ENCODE measurements at regions not wholly inside any gene's neighbourhood (a gene's known extent, or its start where the extent isn't known, plus 50 kb on each side); places are given as distances from the start of the nearest gene placed in this dataset.
"Not testable (repeated sequence)": the region's sequence is repeated elsewhere in the genome, so short reads cannot be mapped to it uniquely, and the experiment has no call there.

DNA sequence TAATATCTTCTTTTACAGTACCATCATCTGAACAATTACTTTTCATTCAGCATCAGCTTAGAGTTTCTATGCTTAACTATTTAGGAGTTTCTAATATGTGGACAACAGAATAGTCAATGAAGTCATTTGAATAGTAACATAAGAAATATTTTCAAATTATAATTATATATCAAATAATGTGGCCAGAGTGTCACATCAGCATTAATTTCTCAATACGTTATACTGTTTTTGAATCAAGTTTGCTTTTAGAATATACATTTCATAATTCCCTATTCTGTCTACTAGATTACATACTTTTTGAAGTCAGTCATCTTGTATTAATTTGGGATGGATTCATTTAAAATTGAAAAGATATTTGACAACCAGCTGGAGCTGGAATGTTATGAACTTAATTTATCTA lies 677.4 kb upstream of the PABPC4L start:
- Mint-ChIP-seq H3K4me3 (no peak overlapping the region), H3K36me3 (no peaks in the 10 kb centered on the region), H3K9me3 (ENCODE audit: low read depth) (peaks cover 1% of the 10 kb centered on the region), H3K4me1 (no peaks in the 10 kb centered on the region), H3K27me3 (no peaks in the 10 kb centered on the region), H3K27ac (no peak overlapping the region)
- ATAC-seq (no peak), DNase-seq (no peak)
- CTCF ChIA-PET: no interaction called here

DNA sequence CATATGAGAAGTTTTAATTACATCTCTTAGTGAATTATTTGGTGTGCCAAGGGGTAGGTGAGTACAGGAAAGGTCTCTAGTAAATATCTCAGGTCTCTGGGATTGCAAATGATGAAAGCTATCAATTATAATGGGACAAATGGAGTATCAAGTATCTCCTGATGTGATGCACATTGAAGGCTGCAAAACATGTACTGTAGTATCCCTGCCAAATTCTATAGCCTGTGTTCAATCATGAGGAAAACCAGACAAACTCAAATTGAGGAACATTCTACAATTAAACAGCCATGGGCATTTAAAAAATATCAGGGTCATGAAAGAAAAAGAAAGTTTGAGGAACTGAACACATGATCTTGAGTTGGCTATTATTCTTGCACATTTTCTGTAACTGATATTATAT lies 665.4 kb upstream of the PABPC4L start:
- Mint-ChIP-seq H3K27ac (no peak overlapping the region), H3K9me3 (ENCODE audit: low read depth) (peaks cover 2% of the 10 kb centered on the region), H3K4me3 (no peak overlapping the region), H3K36me3 (no peaks in the 10 kb centered on the region), H3K27me3 (no peaks in the 10 kb centered on the region), H3K4me1 (no peaks in the 10 kb centered on the region)
- ATAC-seq (no peak), DNase-seq (no peak)
- CTCF ChIA-PET: no interaction called here

DNA sequence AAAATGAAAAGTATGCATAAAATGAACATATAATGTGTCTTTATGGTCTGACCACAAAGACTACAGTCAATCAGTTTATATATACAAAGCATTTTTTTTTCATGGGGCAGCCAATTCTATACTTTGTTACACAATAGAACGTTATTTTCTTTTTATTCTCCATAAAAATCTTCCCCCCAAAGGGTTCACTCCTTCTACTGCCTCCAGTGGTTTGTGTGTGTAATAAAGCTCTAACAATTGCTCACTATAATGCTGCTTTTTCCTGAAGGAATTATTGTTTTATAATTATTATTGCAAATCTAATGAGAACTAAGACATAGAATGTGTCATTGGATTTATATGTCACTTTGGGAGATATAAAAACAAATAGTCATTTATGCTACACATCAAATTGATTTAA lies 664.1 kb upstream of the PABPC4L start:
- H3K27me3 Mint-ChIP-seq: no peaks in the 10 kb centered on the region
- CTCF ChIA-PET: no interaction called here
- H3K9me3 Mint-ChIP-seq (ENCODE audit: low read depth): peaks cover 4% of the 10 kb centered on the region
- no peaks in the 10 kb centered on the region for H3K4me1 Mint-ChIP-seq
- DNase-seq (no peak), ATAC-seq (no peak)
- H3K4me3 Mint-ChIP-seq: no peak overlapping the region
- no peak overlapping the region for H3K27ac Mint-ChIP-seq
- no peaks in the 10 kb centered on the region for H3K36me3 Mint-ChIP-seq

DNA sequence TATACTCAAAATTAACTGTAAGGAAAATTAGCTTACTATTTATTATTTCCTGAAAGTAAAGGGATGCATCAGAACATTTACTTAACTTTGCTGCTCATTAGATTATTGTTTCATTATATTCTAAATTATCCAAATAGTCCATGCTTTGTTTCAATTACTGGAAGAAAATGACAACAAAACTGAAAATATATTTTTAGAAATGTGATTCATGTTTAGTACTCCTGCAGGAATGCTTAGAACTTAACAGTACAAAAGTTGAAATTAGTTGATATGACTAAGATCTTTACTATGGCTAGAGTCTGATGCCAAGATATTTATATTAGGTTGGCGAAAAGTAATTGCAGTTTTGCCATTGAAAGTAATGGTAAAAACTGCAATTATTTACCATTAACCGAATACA lies 660.5 kb upstream of the PABPC4L start:
- H3K36me3 Mint-ChIP-seq: no peaks in the 10 kb centered on the region
- H3K27ac Mint-ChIP-seq: no peak overlapping the region
- H3K9me3 Mint-ChIP-seq (ENCODE audit: low read depth): peaks cover 2% of the 10 kb centered on the region
- DNase-seq (no peak), ATAC-seq (no peak)
- CTCF ChIA-PET: no interaction called here
- H3K4me3 Mint-ChIP-seq: no peak overlapping the region
- no peaks in the 10 kb centered on the region for H3K27me3 Mint-ChIP-seq
- no peaks in the 10 kb centered on the region for H3K4me1 Mint-ChIP-seq

DNA sequence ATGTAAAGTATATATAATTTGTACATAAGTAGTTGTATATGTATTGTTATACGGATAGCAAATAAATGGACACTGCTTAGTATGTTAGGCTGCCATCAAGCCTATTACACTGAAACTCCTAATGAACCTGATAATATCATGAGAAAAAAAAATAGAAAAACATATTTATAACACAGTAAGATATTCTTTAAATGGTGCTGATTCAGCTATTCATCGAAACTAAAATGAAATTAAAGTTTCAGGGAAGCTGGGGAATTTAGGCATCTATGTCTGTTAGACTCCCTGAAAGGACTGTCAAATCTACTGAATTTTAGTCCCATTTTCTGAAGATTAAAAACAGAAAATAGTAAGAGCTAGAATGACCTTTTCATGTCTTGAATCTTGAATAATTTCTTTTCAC lies 647.1 kb upstream of the PABPC4L start:
- Mint-ChIP-seq H3K9me3 (ENCODE audit: low read depth) (no peaks in the 10 kb centered on the region), H3K36me3 (no peaks in the 10 kb centered on the region), H3K27me3 (no peaks in the 10 kb centered on the region), H3K4me3 (no peak overlapping the region), H3K4me1 (no peaks in the 10 kb centered on the region), H3K27ac (no peak overlapping the region)
- ATAC-seq (no peak), DNase-seq (no peak)
- CTCF ChIA-PET: no interaction called here

DNA sequence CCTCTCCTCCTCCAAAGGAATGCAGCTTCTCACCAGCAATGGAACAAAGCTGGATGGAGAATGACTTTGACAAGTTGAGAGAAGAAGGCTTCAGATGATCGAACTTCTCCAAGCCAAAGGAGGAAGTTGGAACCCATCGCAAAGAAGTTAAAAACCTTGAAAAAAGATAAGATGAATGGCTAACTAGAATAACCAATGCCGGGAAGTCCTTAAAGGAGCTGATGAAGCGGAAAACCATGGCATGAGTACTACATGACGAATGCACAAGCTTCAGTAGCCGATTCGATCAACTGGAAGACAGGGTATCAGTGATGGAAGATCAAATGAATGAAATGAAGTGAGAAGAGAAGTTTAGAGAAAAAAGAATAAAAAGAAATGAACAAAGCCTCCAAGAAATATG lies 629.2 kb upstream of the PABPC4L start:
- H3K4me3 Mint-ChIP-seq; CTCF ChIA-PET; H3K27me3 Mint-ChIP-seq; ATAC-seq; H3K4me1 Mint-ChIP-seq; H3K36me3 Mint-ChIP-seq; DNase-seq; H3K27ac Mint-ChIP-seq; H3K9me3 Mint-ChIP-seq (ENCODE audit: low read depth): not testable (repeated sequence)

DNA sequence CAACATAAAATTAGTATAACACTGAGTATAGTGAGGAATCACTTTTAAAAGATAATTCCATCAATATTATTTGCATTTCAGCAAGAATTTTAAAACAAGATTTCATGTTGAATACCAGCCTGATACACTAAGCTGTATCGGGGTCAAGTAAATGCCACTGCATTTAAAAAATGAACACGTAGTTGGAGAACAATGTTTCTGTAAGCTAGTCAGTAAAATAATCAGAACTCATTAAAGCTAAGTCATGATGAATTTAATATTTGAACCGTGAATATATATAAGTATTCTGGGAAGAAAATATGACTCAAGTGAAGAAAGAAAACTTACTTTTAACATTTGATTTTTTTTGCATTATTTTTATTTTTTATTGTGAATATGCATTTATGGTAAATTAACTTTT lies 611.0 kb upstream of the PABPC4L start:
- CTCF ChIA-PET: no interaction called here
- DNase-seq: no peak
- Mint-ChIP-seq H3K27ac (no peak overlapping the region), H3K9me3 (ENCODE audit: low read depth) (peaks cover 4% of the 10 kb centered on the region), H3K4me1 (no peaks in the 10 kb centered on the region), H3K27me3 (no peaks in the 10 kb centered on the region), H3K36me3 (no peaks in the 10 kb centered on the region), H3K4me3 (no peak overlapping the region)
- no peak for ATAC-seq

DNA sequence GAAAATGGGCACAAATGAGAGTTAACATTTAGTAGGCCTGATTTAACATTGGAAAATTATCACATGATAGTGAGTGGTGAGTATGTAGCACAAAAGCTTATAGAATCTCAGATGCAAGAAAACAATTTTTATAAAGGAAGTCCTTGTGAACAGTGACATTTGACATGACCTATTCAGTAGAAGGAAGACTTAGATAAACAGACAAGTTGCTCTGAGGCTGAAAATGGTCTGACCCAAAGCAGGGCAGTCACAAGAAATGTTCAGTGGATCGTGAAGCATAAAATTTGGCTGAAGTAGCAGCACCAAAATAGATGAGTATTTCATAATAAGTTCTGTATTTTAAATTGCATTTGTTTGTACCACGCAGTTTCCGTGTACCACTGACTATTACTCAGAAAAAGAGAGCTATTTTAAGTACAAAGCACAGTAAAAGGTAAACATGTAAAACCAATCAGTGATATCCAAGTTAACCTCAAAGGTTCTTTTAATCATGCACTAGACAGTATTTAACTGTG lies 605.7 kb upstream of the PABPC4L start:
- no peak for DNase-seq
- no peaks in the 10 kb centered on the region for H3K9me3 Mint-ChIP-seq (ENCODE audit: low read depth)
- no peak overlapping the region for H3K27ac Mint-ChIP-seq
- H3K27me3 Mint-ChIP-seq: no peaks in the 10 kb centered on the region
- no peak for ATAC-seq
- no peak overlapping the region for H3K4me3 Mint-ChIP-seq
- H3K4me1 Mint-ChIP-seq: no peaks in the 10 kb centered on the region
- H3K36me3 Mint-ChIP-seq: no peaks in the 10 kb centered on the region
- CTCF ChIA-PET: no interaction called here

DNA sequence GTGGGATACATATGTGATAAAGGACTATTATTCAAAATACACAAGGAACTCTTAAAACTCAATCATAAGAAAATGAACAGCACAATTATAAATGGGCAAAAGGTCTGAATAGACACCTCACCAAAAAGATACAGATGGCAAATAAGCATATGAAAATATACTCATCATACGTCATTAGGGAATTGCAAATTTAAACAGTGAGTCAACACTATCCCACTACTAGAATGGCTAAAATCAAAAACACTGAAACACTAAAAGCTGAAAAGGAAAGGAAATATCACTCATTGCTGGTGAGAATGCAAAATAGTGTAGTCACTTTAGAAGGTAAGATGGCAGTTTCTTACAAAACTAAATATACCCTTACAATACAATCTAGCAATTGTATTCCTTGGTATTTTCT lies 597.0 kb upstream of the PABPC4L start:
- Mint-ChIP-seq H3K27me3 (no peaks in the 10 kb centered on the region), H3K4me1 (no peaks in the 10 kb centered on the region), H3K4me3 (no peak overlapping the region), H3K27ac (no peak overlapping the region), H3K9me3 (ENCODE audit: low read depth) (peaks cover 2% of the 10 kb centered on the region), H3K36me3 (no peaks in the 10 kb centered on the region)
- ATAC-seq (no peak), DNase-seq (no peak)
- CTCF ChIA-PET: no interaction called here

DNA sequence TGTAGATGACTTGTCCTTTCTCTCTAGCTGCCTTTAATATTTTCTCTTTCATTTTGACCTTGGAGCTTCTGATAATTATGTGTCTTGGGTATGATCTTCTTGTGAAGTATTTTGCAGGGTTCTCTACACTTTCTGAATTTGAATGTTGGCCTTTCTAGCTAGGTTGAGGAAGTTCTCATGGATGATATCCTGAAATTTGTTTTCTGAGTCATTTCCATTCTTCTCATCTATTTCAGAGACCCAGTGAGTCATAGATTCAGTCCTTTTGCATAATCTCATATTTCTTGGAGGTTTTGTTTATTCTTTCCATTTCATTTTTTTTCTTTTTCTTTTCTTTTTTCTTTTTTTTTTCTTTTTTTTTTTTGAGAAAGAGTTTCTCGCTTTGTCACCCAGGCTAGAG lies 585.7 kb upstream of the PABPC4L start:
- no peak for ATAC-seq
- CTCF ChIA-PET: no interaction called here
- H3K9me3 Mint-ChIP-seq (ENCODE audit: low read depth): peaks cover 23% of the 10 kb centered on the region
- H3K27ac Mint-ChIP-seq: no peak overlapping the region
- H3K27me3 Mint-ChIP-seq: no peaks in the 10 kb centered on the region
- H3K4me3 Mint-ChIP-seq: no peak overlapping the region
- H3K36me3 Mint-ChIP-seq: no peaks in the 10 kb centered on the region
- no peak for DNase-seq
- H3K4me1 Mint-ChIP-seq: no peaks in the 10 kb centered on the region

DNA sequence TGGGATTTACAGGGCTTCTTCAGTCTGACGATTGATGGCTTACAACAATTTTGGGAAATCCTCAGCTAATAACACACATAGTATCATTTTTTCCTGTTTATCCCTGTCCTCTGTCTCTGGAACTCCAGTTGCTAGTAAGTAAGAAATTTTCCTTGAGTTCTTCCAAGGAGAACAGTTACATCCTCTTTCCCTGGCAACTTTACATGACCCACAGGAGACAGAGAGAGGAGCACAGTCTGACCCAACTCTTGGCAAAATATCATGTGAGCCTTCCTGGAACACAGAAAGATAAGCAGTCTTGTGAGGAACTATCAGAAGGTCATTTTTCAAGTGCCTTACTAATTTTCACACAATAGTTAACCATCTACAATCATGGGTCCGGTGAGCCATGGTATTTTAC lies 578.7 kb upstream of the PABPC4L start:
- CTCF ChIA-PET: no interaction called here
- H3K4me3 Mint-ChIP-seq: no peak overlapping the region
- H3K27me3 Mint-ChIP-seq: no peaks in the 10 kb centered on the region
- H3K4me1 Mint-ChIP-seq: no peaks in the 10 kb centered on the region
- no peaks in the 10 kb centered on the region for H3K36me3 Mint-ChIP-seq
- H3K9me3 Mint-ChIP-seq (ENCODE audit: low read depth): peaks cover 8% of the 10 kb centered on the region
- ATAC-seq (no peak), DNase-seq (no peak)
- no peak overlapping the region for H3K27ac Mint-ChIP-seq

DNA sequence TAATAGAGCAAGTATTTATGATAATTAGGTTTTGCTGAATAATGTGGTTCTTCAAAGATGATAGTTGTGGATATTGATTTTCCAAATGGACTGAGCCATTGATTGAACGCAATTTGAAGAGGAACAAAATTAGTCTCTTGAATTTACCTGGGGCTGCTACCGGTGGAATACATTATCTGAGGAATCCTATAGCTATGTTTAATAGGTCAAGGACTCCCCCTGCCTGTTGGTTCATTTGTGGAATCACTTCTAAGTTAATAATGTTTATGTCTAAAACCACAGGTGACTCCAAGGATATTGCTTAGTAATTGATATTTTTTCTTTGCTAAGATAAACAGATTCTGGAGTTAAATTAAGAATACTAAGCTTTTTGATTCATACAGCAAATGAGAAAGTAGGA lies 576.0 kb upstream of the PABPC4L start:
- no peak overlapping the region for H3K4me3 Mint-ChIP-seq
- no peaks in the 10 kb centered on the region for H3K4me1 Mint-ChIP-seq
- no peaks in the 10 kb centered on the region for H3K36me3 Mint-ChIP-seq
- CTCF ChIA-PET: no interaction called here
- no peak overlapping the region for H3K27ac Mint-ChIP-seq
- no peaks in the 10 kb centered on the region for H3K27me3 Mint-ChIP-seq
- H3K9me3 Mint-ChIP-seq (ENCODE audit: low read depth): peaks cover 3% of the 10 kb centered on the region
- ATAC-seq (no peak), DNase-seq (no peak)

DNA sequence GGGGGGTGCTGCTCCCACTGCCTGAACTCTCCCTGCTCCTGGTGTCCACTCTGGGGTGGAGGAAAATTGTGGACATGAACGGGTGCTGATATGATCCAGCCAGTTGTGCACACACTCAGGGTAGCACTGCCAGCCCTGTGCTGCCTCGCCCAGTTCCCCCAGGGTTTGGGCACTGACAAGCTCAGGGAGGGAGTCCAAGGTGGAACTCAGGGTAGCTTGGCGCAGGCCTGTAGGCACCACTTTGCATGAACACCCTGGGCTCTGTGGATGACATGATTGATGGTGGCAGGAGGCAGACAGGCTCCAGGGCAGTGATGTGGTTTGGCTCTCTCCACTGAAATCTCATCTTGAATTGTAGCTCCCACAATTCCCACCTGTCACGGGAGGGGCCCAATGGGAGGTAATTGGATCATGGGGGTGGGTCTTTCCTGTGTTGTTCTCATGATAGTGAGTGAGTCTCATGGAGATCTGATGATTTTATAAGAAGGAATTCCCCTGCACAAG lies 572.0 kb upstream of the PABPC4L start:
- Mint-ChIP-seq H3K27ac (no peak overlapping the region), H3K27me3 (no peaks in the 10 kb centered on the region), H3K36me3 (no peaks in the 10 kb centered on the region), H3K4me3 (no peak overlapping the region), H3K9me3 (ENCODE audit: low read depth) (peaks cover 8% of the 10 kb centered on the region), H3K4me1 (no peaks in the 10 kb centered on the region)
- DNase-seq: no peak
- CTCF ChIA-PET: no interaction called here
- ATAC-seq: no peak

DNA sequence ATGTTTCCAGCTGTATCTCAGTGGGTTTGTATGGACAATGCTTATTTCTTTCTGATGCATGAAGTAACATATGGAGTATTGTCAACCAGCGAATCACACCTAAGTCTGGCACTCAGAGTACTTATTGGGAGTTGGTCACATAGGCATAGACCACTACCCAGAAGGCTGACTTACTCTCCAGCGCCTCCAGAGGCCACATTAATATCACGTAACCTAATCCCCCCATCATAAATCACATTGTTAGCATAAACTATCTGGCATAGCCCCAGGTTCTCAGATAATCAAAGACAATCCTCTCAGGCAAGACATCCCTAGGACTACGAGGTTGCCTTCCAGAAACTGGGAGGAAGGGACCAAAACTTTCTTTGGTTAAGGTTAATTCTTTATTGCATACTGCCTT lies 560.5 kb upstream of the PABPC4L start:
- H3K4me3 Mint-ChIP-seq: no peak overlapping the region
- DNase-seq (no peak), ATAC-seq (no peak)
- no peak overlapping the region for H3K27ac Mint-ChIP-seq
- H3K36me3 Mint-ChIP-seq: no peaks in the 10 kb centered on the region
- H3K27me3 Mint-ChIP-seq: no peaks in the 10 kb centered on the region
- H3K4me1 Mint-ChIP-seq: no peaks in the 10 kb centered on the region
- CTCF ChIA-PET: no interaction called here
- H3K9me3 Mint-ChIP-seq (ENCODE audit: low read depth): peaks cover 2% of the 10 kb centered on the region

DNA sequence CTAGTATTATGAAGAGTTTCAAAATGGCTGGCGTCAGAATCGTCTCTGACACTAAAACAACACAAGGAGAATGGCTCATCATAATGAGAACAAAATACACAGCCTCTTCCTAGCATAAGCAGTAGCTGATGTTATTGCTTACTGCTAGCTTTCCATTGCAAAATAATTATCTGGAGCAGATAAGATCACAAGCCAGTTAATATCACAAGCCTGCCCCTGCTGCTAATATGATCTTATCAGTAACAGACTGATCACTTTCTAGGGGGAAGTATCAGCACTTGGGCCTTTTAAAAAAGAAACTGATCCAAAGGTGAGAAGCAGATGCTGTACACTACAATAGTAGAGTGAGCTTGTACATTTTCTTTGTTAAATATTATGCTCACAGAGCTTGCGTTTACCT lies 554.8 kb upstream of the PABPC4L start:
- no peak for DNase-seq
- no peak for ATAC-seq
- Mint-ChIP-seq H3K4me3 (no peak overlapping the region), H3K9me3 (ENCODE audit: low read depth) (no peaks in the 10 kb centered on the region), H3K27me3 (no peaks in the 10 kb centered on the region), H3K36me3 (no peaks in the 10 kb centered on the region), H3K4me1 (no peaks in the 10 kb centered on the region), H3K27ac (no peak overlapping the region)
- CTCF ChIA-PET: no interaction called here
